Endothelial cell of umbilical vein (primary cell): ENCODE measurements at regions not wholly inside any gene's neighbourhood (a gene's known extent, or its start where the extent isn't known, plus 50 kb on each side); places are given as distances from the start of the nearest gene placed in this dataset.

Source experiments
- BruUV-seq: library from RNA; stranded (reverse); fragments of 400-500 nt; replicated peaks from 2 replicates; lab custom pipeline; 2021; lab: Mats Ljungman, UMichigan
- CTCF ChIA-PET: fragments of 300-600, 350-600 bp; sonication (Branson Sonifier 250); formaldehyde crosslinking; loops from one replicate; lab custom pipeline; 2021; ENCODE audit warnings: antibody characterized with exemption, inconsistent platforms; lab: Charles Lee
- POLR2A ChIA-PET: fragments of 300-600, 350-600 bp; sonication (Branson Sonifier 250); formaldehyde crosslinking; loops from one replicate; lab custom pipeline; 2021; ENCODE audit warnings: antibody characterized with exemption, inconsistent platforms; lab: Charles Lee
- DNase-seq: peaks from one replicate; pipeline ENCODE4 v3.0.0-alpha.2; 2011; ENCODE audit warnings: low read depth, low spot score
- FAIRE-seq: peaks from 2 replicates; lab custom pipeline; 2011; peaks lifted over from hg19 to GRCh38; lab: Jason Lieb, UNC
- H2AFZ ChIP-seq: 2 replicates; pipeline ENCODE4 v1.6.0; 2012; ENCODE audit warnings: low read depth, low read length, control low read depth, inconsistent platforms
- H3K27ac ChIP-seq: 2 replicates; pipeline ENCODE4 v1.5.1; 2011; ENCODE audit warnings: low read depth, mild to moderate bottlenecking, control low read depth, low read length, moderate library complexity; ENCODE audit not compliant: insufficient read depth
- H3K27me3 ChIP-seq, 2 experiments: 2 replicates each; pipeline versions ENCODE4 v1.6.0 to v1.6.1; 2011; ENCODE audit warnings: low read length in 2 of 2, mixed read lengths in 1 of 2; ENCODE audit not compliant: control insufficient read depth in 2 of 2, insufficient read depth in 2 of 2
- H3K36me3 ChIP-seq, 2 experiments: 2 replicates in 1 of 2; 3 replicates in 1 of 2; pipeline ENCODE4 v1.5.1; 2011; ENCODE audit warnings: low read length in 2 of 2, mild to moderate bottlenecking in 1 of 2, moderate library complexity in 1 of 2; ENCODE audit not compliant: control insufficient read depth in 2 of 2, insufficient read depth in 2 of 2; ENCODE audit errors: extremely low read depth in 1 of 2
- H3K4me1 ChIP-seq: 3 replicates; pipeline ENCODE4 v1.5.1; 2011; ENCODE audit warnings: mild to moderate bottlenecking, low read length; ENCODE audit not compliant: control insufficient read depth, insufficient read depth; ENCODE audit errors: extremely low read depth
- H3K4me2 ChIP-seq: 2 replicates; pipeline ENCODE4 v1.6.1; 2011; ENCODE audit warnings: low read length, control low read depth, mixed read lengths; ENCODE audit not compliant: insufficient read depth
- H3K4me3 ChIP-seq, 3 experiments: fragments of 200-600 bp in 1 of 3; sonication (generic), shearing (Covaris generic) in 1 of 3; replicated peaks in 1 of 3; 2 replicates each; pipeline ENCODE4 v1.5.1; 2011 to 2016; ENCODE audit warnings: control low read depth in 3 of 3, low read length in 3 of 3, mild to moderate bottlenecking in 2 of 3, inconsistent platforms in 1 of 3, low read depth in 1 of 3, moderate library complexity in 1 of 3; ENCODE audit not compliant: insufficient read depth in 1 of 3
- H3K79me2 ChIP-seq: 2 replicates; pipeline ENCODE4 v1.6.0; 2012; ENCODE audit warnings: low read length, inconsistent platforms; ENCODE audit not compliant: control insufficient read depth, insufficient read depth
- H3K9ac ChIP-seq: replicated peaks from 2 replicates; pipeline ENCODE3; 2011; ENCODE audit warnings: low read length, control low read depth; ENCODE audit not compliant: insufficient read depth; ENCODE audit errors: extremely low read depth
- H3K9me1 ChIP-seq: replicated peaks from 3 replicates; pipeline ENCODE4 v1.6.0; 2011; ENCODE audit warnings: mild to moderate bottlenecking, low read length; ENCODE audit not compliant: control insufficient read depth, insufficient read depth; ENCODE audit errors: extremely low read depth
- H3K9me3 ChIP-seq: replicated peaks from 2 replicates; pipeline ENCODE4 v1.5.1; 2012; ENCODE audit warnings: low read length, inconsistent platforms; ENCODE audit not compliant: control insufficient read depth, insufficient read depth
- H4K20me1 ChIP-seq: replicated peaks from 2 replicates; pipeline ENCODE3; 2011; ENCODE audit warnings: mild to moderate bottlenecking, low read length; ENCODE audit not compliant: control insufficient read depth, insufficient read depth; ENCODE audit errors: extremely low read depth
- EZH2 ChIP-seq: IDR thresholded peaks from 2 replicates; pipeline ENCODE4 v1.6.1; 2012; ENCODE audit warnings: borderline replicate concordance, low read depth, mild to moderate bottlenecking, moderate library complexity, low read length, inconsistent platforms; ENCODE audit not compliant: severe bottlenecking
- FOS ChIP-seq: IDR thresholded peaks from 2 replicates; pipeline ENCODE4 v1.6.1; 2011; ENCODE audit warnings: mild to moderate bottlenecking, low read length, moderate library complexity, borderline replicate concordance; ENCODE audit not compliant: insufficient read depth
- GATA2 ChIP-seq: IDR thresholded peaks from 2 replicates; pipeline ENCODE4 v1.7.0; 2011; ENCODE audit warnings: low read depth, mild to moderate bottlenecking, moderate library complexity, mixed read lengths, low read length; ENCODE audit not compliant: insufficient read length, insufficient read depth
- JUN ChIP-seq: IDR thresholded peaks from 2 replicates; pipeline ENCODE4 v1.6.1; 2011; ENCODE audit warnings: borderline replicate concordance, low read depth; ENCODE audit not compliant: insufficient read length, insufficient read depth
- MYC ChIP-seq: IDR thresholded peaks from one replicate; pipeline ENCODE4 v1.6.1; 2011; ENCODE audit warnings: mild to moderate bottlenecking, low read depth, low read length
- POLR2A ChIP-seq: IDR thresholded peaks from 2 replicates; pipeline ENCODE4 v1.6.1; 2012; ENCODE audit warnings: low read depth, mild to moderate bottlenecking, control low read depth, low read length
- POLR2AphosphoS5 ChIP-seq: IDR thresholded peaks from 2 replicates; pipeline ENCODE4 v1.6.1; 2012; ENCODE audit warnings: low read depth, mild to moderate bottlenecking, control low read depth, low read length, moderate library complexity; ENCODE audit not compliant: insufficient read depth
- dilution Hi-C: fragments of 300-500 bp; cut with MboI; formaldehyde crosslinking; loops from one replicate; pipeline ENCODE4 v1.15.0; 2019; ENCODE audit warnings: low sequenced_read_pairs; ENCODE audit not compliant: extremely low pct_ligation_motif_present
- intact Hi-C: fragments of 100-400 bp; cut with micrococcal nuclease; formaldehyde crosslinking; loops from one replicate; pipeline ENCODE4 v1.10.0; 2022
- TF ChIP-seq, protein P1 (sequence below), 2 donors: IDR thresholded peaks; 1 replicate in 1 of 2; 2 replicates in 1 of 2; pipeline ENCODE4 v1.5.1; 2011; ENCODE audit warnings: low read length in 2 of 2, mild to moderate bottlenecking in 2 of 2, moderate library complexity in 2 of 2, control low read depth in 1 of 2, inconsistent platforms in 1 of 2, low read depth in 1 of 2; ENCODE audit not compliant: insufficient read depth in 1 of 2; ENCODE audit errors: extremely low read depth in 1 of 2
- TF ChIP-seq, protein P2 (sequence below): IDR thresholded peaks from 2 replicates; pipeline ENCODE4 v1.6.1; 2011; ENCODE audit not compliant: insufficient read depth, insufficient read length

DNA sequence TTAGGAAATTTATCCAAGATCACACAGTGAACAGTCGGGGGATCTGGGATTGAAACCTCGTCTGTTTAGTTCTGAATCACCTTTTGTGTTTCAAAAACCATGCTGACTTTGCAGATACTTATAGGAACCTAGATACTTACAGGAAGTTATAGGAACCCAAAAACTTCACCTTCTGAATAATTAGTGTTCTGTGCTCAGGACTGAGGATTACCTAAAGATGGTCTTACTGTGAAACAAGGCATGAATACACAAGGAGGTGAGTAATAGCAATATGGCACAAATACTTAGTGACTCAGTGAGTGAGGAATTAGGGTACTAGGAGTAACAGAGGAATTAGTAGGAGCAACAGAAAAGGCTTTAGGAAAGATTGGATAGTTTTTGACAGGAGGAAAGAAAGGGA is 145.5 kb downstream of the LRATD1 start:
- TF ChIP-seq JUN: no peak
- TF ChIP-seq, protein P1, sequence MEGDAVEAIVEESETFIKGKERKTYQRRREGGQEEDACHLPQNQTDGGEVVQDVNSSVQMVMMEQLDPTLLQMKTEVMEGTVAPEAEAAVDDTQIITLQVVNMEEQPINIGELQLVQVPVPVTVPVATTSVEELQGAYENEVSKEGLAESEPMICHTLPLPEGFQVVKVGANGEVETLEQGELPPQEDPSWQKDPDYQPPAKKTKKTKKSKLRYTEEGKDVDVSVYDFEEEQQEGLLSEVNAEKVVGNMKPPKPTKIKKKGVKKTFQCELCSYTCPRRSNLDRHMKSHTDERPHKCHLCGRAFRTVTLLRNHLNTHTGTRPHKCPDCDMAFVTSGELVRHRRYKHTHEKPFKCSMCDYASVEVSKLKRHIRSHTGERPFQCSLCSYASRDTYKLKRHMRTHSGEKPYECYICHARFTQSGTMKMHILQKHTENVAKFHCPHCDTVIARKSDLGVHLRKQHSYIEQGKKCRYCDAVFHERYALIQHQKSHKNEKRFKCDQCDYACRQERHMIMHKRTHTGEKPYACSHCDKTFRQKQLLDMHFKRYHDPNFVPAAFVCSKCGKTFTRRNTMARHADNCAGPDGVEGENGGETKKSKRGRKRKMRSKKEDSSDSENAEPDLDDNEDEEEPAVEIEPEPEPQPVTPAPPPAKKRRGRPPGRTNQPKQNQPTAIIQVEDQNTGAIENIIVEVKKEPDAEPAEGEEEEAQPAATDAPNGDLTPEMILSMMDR (IDR thresholded peaks at IDR 0.05; ENCODE audit: extremely low read depth in 1 of 2, insufficient read depth in 1 of 2, low read depth in 1 of 2, low read length in 2 of 2): no peak
- TF ChIP-seq POLR2AphosphoS5: no peak
- TF ChIP-seq, protein P2, sequence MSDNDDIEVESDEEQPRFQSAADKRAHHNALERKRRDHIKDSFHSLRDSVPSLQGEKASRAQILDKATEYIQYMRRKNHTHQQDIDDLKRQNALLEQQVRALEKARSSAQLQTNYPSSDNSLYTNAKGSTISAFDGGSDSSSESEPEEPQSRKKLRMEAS: no peak
- TF ChIP-seq GATA2: no peak
- no peak for TF ChIP-seq FOS
- no peak for TF ChIP-seq MYC
- no peak for TF ChIP-seq EZH2
- TF ChIP-seq POLR2A: no peak

More for the DNA sequence above, 145.5 kb downstream of the LRATD1 start:
- H4K20me1 ChIP-seq: no peaks in the 10 kb centered on the region
- no peak overlapping the region for H3K4me2 ChIP-seq
- DNase-seq (no peak), FAIRE-seq (no peak)
- intact Hi-C loops: no loop called here
- H3K4me1 ChIP-seq: no peaks in the 10 kb centered on the region
- dilution Hi-C loops: no loop called here
- H3K9me3 ChIP-seq: peaks cover 2% of the 10 kb centered on the region
- H3K9me1 ChIP-seq: no peaks in the 10 kb centered on the region
- no peaks in the 10 kb centered on the region for H3K36me3 ChIP-seq
- no peak overlapping the region for H3K4me3 ChIP-seq
- BruUV-seq: no TSS peak
- POLR2A ChIA-PET: no interaction called here
- H3K27ac ChIP-seq: no peak overlapping the region
- H2AFZ ChIP-seq: no peak overlapping the region
- no peaks in the 10 kb centered on the region for H3K79me2 ChIP-seq
- no peaks in the 10 kb centered on the region for H3K27me3 ChIP-seq
- H3K9ac ChIP-seq: no peak overlapping the region
- CTCF ChIA-PET: no interaction called here
